HAP-1 (cell line): ENCODE measurements at regions not wholly inside any gene's neighbourhood (a gene's known extent, or its start where the extent isn't known, plus 50 kb on each side); places are given as distances from the start of the nearest gene placed in this dataset.
A peak's percentile ranks its signal among the peaks of the same experiment; 100 is the strongest.
"Not testable (repeated sequence)": the region's sequence is repeated elsewhere in the genome, so short reads cannot be mapped to it uniquely, and the experiment has no call there.

Experiments
- DNase-seq, 2 experiments: peaks; one replicate each; pipeline ENCODE4 v3.0.0-alpha.2; 2016 to 2020; ENCODE audit warnings: low spot score in 2 of 2
- H3K27me3 ChIP-seq: fragments of 250-450 bp; sonication (Bioruptor Pico); 2 replicates; pipeline ENCODE4 v1.5.1; 2020; ENCODE audit warnings: low read depth, mild to moderate bottlenecking, moderate library complexity
- H3K36me3 ChIP-seq: fragments of 250-450 bp; sonication (Bioruptor Pico); replicated peaks from 2 replicates; pipeline ENCODE4 v1.5.1; 2020; ENCODE audit warnings: mild to moderate bottlenecking
- H3K4me1 ChIP-seq: fragments of 250-450 bp; sonication (Bioruptor Pico); 2 replicates; pipeline ENCODE4 v1.5.1; 2020; ENCODE audit warnings: mild to moderate bottlenecking
- H3K4me3 ChIP-seq: fragments of 250-450 bp; sonication (Bioruptor Pico); 2 replicates; pipeline ENCODE4 v1.5.1; 2020; ENCODE audit warnings: mild to moderate bottlenecking, moderate library complexity
- H3K9me3 ChIP-seq: fragments of 250-450 bp; sonication (Bioruptor Pico); 2 replicates; pipeline ENCODE4 v1.5.1; 2020; ENCODE audit warnings: mild to moderate bottlenecking, moderate library complexity
- in situ Hi-C: fragments of 300-500 bp; cut with MboI; formaldehyde crosslinking; loops from 3 replicates; pipeline ENCODE4 v1.14.3; 2020; ENCODE audit warnings: low sequenced_read_pairs, inconsistent platforms, mixed read lengths

DNA sequence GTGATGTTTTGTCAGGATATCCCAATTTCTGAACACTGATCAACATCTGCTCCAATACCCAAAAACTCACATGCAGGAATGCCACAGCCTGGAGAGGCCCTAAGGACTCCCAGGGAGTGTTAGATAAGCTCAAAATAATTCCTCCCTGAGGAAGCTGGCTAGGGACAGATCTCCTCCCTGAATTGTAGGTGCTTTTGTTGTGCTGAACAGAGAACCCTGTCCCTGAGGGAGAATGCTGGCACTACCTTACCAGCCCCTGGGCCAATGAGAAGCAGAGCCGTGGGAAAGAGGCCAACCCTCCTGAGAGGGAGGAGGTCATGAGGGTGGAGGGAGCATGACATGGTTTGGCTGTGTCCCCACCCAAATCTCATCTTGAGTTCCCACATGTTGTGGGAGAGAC, 73.6 kb upstream of the PTGFRN start:
- Histone ChIP-seq H3K27me3 (no peaks in the 10 kb centered on the region), H3K4me3 (no peak overlapping the region), H3K9me3 (no peaks in the 10 kb centered on the region), H3K36me3 (no peaks in the 10 kb centered on the region), H3K4me1 (peaks cover 29% of the 10 kb centered on the region)
- in situ Hi-C loops, result no loop called here
- no peak for DNase-seq

DNA sequence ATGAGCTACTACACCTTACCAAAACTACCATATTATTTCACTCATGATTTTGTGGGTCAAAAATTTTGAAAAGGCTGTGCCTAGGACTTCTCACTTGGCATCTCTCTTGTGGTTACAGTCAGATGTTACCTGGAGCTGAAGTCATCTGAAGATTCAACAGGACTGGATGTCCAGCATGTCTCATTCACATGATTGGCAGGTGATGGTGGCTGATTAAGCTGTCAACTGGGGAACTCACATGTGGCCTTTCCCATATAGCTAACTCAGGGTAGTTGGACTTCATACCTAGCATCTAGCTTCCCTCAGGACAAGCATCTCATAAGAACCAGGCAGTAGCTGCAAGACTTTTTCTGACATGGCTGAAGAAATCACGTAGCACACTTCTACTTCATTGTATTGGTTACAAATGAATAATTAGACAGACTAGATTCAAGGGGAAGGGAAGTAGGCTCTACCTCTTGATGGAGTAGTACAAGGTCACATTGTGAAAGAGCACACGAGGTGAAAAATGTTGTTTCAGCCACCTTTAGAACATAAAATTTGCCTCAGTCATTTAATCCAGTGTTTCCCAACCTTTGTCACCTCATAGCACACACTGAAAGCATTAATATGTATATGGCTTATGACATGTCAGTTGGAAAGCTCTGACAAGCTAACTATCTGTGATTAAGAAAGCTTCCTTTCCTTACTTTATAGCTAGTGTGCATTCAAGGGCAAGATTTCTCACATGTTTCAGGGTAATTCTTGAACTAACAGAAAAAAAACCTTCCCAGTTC, 68.0 kb upstream of the PTGFRN start:
- no peak overlapping the region for H3K4me3 ChIP-seq
- no peak for DNase-seq

DNA sequence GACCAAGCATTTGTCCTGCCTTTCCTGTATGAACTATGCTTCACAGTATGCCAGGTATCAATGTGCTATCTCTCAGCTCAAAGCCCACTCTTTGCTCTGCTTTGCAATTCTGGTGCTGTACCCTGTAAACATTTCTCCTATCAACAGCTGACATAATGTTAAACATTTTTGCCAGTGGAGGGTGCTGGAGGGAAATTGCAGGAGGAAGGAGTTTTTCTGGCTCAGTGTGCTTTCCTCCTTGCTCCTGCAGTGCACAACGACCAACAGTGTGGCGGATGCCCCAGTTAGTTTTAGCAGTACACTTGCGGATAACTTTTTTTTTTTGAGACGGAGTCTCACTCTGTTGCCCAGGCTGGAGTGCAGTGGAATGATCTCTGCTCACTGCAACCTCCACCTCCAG, 67.1 kb upstream of the PTGFRN start:
- no peak for DNase-seq
- Histone ChIP-seq H3K27me3 (no peaks in the 10 kb centered on the region), H3K9me3 (no peaks in the 10 kb centered on the region), H3K36me3 (no peaks in the 10 kb centered on the region), H3K4me1 (no peaks in the 10 kb centered on the region; the same call in 1 of the 2 replicates), H3K4me3 (no peak overlapping the region)
- in situ Hi-C loops, result no loop called here

More for the DNA sequence above, 68.0 kb upstream of the PTGFRN start:
- no peaks in the 10 kb centered on the region for H3K9me3 ChIP-seq
- H3K4me1 ChIP-seq, result no peaks in the 10 kb centered on the region; the same call in 1 of the 2 replicates
- H3K36me3 ChIP-seq, result no peaks in the 10 kb centered on the region
- H3K27me3 ChIP-seq, result no peaks in the 10 kb centered on the region
- in situ Hi-C loops, result no loop called here

DNA sequence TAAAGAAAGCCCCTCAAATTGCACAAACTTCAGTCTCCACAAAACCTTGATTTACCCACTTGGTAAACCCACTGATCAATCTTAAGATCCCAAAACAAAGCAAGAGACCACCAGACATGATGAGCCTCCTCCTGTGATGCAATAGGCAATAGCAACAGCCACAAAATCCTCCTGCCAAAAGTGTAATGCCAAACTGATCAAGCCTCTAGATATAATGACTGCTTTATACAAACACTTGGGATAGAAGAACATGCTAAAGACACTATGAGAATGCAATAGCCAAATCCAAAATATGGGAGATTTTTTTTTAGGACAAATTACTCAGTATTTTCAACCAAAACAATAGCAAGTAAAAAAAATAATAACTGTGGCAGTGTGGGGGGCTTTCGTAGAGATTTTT, 64.9 kb upstream of the PTGFRN start:
- Histone ChIP-seq H3K4me3 (no peak overlapping the region), H3K4me1 (no peaks in the 10 kb centered on the region; the same call in 1 of the 2 replicates), H3K36me3 (no peaks in the 10 kb centered on the region), H3K9me3 (no peaks in the 10 kb centered on the region), H3K27me3 (no peaks in the 10 kb centered on the region)
- DNase-seq, result no peak
- in situ Hi-C loops, result no loop called here

DNA sequence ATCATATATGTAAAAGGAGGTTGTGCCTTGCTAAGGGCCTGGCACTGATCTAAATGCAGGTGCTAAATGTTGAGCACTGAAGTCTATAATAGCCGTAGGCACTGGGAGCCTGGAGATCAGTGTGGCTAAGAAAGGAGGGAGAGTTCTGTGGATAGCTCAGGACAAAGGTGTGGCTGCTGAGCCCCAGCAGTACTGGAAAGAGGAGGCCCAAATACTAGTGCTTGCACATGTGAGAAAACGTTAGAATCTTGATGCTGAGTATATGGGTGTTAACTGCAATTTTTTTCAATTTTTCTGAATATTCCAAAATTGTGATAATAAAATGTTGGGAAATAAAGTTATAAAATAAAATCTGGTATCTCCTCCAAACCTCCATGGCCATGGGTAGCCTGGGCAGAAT, 62.5 kb upstream of the PTGFRN start:
- Histone ChIP-seq H3K4me1 (peaks cover 7% of the 10 kb centered on the region), H3K4me3 (no peak overlapping the region), H3K27me3 (no peaks in the 10 kb centered on the region), H3K9me3 (no peaks in the 10 kb centered on the region), H3K36me3 (no peaks in the 10 kb centered on the region)
- no peak for DNase-seq
- in situ Hi-C loops, result no loop called here

DNA sequence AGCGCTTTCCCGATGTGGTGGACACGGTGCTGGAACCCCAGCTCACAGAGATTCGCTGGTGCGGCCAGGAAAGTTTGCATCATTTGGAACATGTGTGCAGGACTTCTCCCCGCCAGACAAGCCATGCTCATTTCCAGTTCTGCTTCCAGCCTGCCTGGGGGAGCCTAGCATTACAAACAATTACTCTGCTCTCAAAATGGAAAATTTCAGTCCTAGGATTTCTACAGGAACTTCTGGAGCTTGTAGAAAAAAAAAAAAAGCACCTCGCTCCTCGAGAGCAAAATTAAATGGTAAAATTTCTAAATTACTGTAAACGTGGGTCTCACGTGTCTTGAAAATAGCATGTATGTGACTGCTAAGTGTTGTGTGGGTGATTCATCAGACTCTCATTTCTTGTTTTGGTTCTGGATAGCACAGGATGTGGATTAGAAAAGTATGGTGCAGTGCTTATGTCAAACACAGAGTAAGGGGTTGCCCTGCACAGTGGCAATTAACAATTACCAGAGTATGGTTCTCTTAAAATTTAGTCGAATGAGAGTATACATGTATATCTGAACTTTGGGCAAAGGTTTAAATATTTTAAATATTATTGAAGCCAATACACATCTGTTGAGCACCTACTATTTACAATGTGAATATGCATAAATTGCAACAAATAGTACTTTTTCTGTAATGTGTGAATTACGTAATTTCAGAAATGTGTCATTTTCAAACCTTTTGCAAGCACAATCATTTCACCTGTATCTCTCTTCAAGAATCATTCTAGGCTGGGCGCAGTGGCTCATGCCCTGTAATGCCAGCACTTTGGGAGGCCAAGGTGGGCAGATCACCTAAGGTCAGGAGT, 61.8 kb upstream of the PTGFRN start:
- Histone ChIP-seq H3K4me3 (no peak overlapping the region), H3K9me3 (no peaks in the 10 kb centered on the region), H3K4me1 (peaks cover 7% of the 10 kb centered on the region), H3K36me3 (no peaks in the 10 kb centered on the region), H3K27me3 (no peaks in the 10 kb centered on the region)
- DNase-seq, result no peak
- in situ Hi-C loops, result no loop called here

DNA sequence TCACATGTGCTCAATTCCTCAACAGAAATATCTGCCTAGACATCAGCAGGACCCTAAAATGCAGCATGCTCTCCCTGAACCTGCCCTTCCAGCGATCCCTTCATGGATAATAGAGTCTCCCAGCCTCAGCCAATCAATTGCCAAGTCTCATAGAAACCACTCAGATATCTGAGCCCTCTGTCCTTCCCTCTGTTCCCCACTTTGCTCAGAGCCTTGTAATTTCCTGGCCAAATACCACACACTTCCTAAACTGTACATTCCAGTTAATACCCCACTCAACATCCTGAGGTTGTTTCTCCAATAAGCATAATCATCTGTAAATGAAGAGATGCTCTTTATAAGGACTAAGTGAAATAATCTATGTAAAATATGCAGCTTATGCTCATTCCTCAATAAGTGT, 59.3 kb upstream of the PTGFRN start:
- no peak for DNase-seq
- no peaks in the 10 kb centered on the region for H3K9me3 ChIP-seq
- no peak overlapping the region for H3K4me3 ChIP-seq
- in situ Hi-C loops, result no loop called here
- peaks cover 30% of the 10 kb centered on the region for H3K4me1 ChIP-seq
- H3K36me3 ChIP-seq, result no peaks in the 10 kb centered on the region
- no peaks in the 10 kb centered on the region for H3K27me3 ChIP-seq

DNA sequence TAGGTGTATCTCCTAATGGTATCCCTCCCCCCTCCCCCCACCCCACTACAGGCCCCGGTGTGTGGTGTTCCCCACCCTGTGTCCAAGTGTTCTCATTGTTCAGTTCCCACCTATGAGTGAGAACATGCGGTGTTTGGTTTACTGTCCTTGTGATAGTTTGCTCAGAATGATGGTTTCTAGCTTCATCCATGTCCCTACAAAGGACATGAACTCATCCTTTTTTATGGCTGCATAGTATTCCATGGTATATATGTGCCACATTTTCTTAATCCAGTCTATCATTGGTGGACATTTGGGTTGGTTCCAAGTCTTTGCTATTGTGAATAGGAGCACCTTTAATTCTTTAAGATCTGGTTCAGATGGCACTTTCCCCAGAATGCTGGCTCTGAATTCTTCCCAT, 58.5 kb upstream of the PTGFRN start:
- peaks cover 37% of the 10 kb centered on the region for H3K4me1 ChIP-seq
- H3K36me3 ChIP-seq, H3K4me3 ChIP-seq, in situ Hi-C loops, H3K9me3 ChIP-seq, H3K27me3 ChIP-seq, DNase-seq: not testable (repeated sequence)

DNA sequence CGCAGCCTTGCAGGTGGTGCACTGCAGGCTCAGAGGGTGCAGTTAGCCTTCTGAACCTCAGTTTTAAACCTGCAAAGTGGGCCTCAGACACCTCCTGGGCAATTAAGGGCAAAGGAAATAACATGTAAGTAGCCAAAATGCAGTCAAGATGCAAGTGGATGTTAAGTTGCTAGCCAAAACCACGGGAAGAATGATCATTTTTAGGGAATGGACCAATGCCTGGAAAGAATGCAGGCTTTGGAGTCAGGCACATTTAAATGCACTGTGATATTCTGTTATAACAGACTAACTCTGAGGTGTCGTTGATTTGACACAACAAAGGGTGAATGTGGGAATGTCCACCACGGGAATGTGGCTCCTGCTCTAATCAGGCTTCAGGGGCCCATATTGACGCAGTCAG, 57.9 kb upstream of the PTGFRN start:
- peaks cover 40% of the 10 kb centered on the region for H3K4me1 ChIP-seq
- no peaks in the 10 kb centered on the region for H3K27me3 ChIP-seq
- no peak for DNase-seq
- H3K4me3 ChIP-seq, result no peak overlapping the region
- in situ Hi-C loops, result no loop called here
- no peaks in the 10 kb centered on the region for H3K9me3 ChIP-seq
- no peaks in the 10 kb centered on the region for H3K36me3 ChIP-seq

DNA sequence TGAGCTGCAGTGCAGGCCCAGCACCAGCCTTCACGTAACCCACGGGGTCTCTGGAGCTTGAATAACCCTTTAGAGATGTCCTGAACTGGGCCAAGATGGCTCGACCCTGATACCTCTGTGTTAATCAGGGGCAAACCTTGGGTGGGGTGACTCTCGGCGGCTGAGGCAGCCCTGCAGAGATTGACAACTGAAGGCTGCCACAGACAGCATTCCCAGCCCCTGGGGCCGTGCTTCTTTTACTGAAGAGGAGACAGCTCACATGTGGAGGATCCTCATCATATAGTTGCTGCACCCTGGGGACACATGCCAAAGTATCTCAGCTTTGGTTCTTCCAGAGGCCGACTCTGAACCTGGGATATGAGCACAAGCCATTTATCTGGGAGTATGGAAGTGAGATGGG, 57.3 kb upstream of the PTGFRN start:
- Histone ChIP-seq H3K4me1 (peaks cover 40% of the 10 kb centered on the region), H3K36me3 (no peaks in the 10 kb centered on the region), H3K9me3 (no peaks in the 10 kb centered on the region), H3K27me3 (no peaks in the 10 kb centered on the region), H3K4me3 (no peak overlapping the region)
- in situ Hi-C loops, result no loop called here
- DNase-seq, result no peak

DNA sequence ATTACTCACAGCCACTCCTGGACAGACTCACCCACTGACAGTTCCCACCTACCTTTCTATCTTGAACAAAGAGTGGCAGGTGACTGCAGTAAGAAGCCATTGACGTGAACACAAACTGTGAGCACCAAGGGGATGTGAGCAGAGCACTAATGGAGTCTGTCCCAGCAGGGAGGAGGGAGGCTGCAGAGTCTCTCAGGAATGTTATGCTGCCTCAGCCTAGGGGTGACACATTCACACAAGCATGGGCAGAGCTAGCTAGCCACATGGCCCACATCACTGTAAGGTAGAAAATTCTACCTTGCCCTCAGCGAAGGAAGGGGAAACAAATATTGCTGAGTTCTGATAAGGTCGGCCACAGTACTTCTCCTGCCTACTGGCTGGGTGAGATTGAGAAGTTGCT, 56.8 kb upstream of the PTGFRN start:
- Histone ChIP-seq H3K4me1 (peaks cover 40% of the 10 kb centered on the region), H3K9me3 (no peaks in the 10 kb centered on the region), H3K4me3 (no peak overlapping the region), H3K36me3 (no peaks in the 10 kb centered on the region), H3K27me3 (no peaks in the 10 kb centered on the region)
- DNase-seq, result no peak
- in situ Hi-C loops, result no loop called here

DNA sequence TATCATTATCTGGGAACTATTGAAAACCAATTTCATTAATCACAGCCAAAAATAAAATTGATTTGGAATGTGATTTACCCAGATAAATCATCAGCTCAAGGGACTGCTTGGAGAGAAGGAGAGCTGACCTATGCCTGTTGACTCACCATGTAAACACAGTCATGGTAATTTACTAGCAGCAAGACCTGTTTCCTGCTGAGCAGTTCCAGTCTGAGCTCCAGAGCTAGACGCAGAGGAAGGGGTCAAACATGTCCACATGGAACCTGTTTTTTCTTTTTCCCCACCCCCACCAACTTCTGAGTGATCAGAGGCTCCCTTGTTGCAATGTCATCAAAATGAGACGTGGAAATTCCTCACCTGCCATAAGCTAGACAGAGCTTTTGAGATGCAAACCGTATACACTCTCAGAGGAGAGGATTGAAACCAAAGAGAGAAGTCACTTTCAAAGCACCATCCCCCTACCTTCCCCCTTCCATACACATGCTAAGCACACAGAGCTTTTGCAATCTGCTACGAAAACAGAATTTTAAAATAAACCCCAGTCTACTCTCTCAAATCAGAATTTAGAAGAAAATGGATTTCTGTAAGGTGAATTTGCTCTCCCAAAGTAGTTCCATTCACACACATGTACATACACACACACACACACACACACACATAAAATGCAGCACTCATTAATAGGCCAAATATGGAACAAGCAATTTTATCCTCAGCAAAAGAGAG, 55.9 kb upstream of the PTGFRN start:
- Histone ChIP-seq H3K4me3 (no peak overlapping the region), H3K36me3 (no peaks in the 10 kb centered on the region), H3K27me3 (no peaks in the 10 kb centered on the region), H3K4me1 (peaks cover 40% of the 10 kb centered on the region), H3K9me3 (no peaks in the 10 kb centered on the region)
- in situ Hi-C loops, result no loop called here
- peak; percentile 65 to 75 for DNase-seq

DNA sequence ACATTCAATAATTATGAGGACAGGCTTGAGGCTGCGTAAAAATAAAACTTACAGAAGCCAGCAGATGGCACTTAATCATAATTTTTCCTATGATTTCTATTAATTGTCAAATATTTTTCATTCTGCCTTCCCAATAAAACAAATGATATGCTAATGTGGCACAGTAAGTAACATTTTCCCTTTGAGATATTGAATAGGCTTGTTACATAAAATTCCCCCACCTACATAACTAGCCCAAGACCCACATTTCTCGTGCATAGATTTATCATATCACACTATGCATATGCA, 55.4 kb upstream of the PTGFRN start:
- Histone ChIP-seq H3K27me3 (no peaks in the 10 kb centered on the region), H3K9me3 (no peaks in the 10 kb centered on the region), H3K36me3 (no peaks in the 10 kb centered on the region), H3K4me3 (no peak overlapping the region), H3K4me1 (peaks cover 40% of the 10 kb centered on the region)
- in situ Hi-C loops, result no loop called here
- no peak for DNase-seq

DNA sequence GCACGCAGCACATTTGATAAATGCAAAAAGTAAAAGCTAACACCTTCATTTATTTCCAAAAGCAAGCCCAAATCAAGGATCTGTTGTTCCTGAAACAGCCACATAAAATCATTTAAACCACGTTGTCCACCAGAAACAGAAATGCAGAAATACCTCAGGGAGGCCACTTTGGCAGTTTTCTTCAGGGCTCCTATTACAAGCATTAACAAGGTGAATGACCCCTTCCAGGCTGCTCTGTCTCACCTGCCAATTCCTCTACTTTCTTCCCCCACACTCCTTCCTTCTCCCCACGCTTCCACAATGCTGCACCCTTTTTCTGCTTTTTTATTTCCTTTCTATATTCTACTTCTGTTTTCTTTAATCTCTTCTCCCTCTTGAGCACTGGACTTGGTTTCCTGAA, 55.0 kb upstream of the PTGFRN start:
- H3K9me3 ChIP-seq, result no peaks in the 10 kb centered on the region
- H3K4me3 ChIP-seq, result no peak overlapping the region
- no peaks in the 10 kb centered on the region for H3K27me3 ChIP-seq
- in situ Hi-C loops, result no loop called here
- DNase-seq, result no peak
- H3K4me1 ChIP-seq, result peaks cover 40% of the 10 kb centered on the region
- no peaks in the 10 kb centered on the region for H3K36me3 ChIP-seq
